Motor neuron (in vitro differentiated cells): ENCODE measurements at regions not wholly inside any gene's neighbourhood (a gene's known extent, or its start where the extent isn't known, plus 50 kb on each side); places are given as distances from the start of the nearest gene placed in this dataset.
A peak's percentile ranks its signal among the peaks of the same experiment; 100 is the strongest.

Experiments
- ATAC-seq, 8 experiments: fragments of 200-7000 bp; cut with Tn5 transposase; replicated peaks in 6 of 8; 2 replicates each; pipeline ENCODE4 v1.8.0; 2021; ENCODE audit warnings: mild to moderate bottlenecking in 8 of 8, moderate library complexity in 8 of 8
- H3K27ac ChIP-seq, 2 donors: fragments of 250-450 bp; sonication (Bioruptor Pico); 2 replicates each; pipeline ENCODE4 v1.9.0; 2021; ENCODE audit warnings: antibody characterized with exemption in 2 of 2, mild to moderate bottlenecking in 2 of 2, moderate library complexity in 1 of 2
- H3K4me1 ChIP-seq, 2 donors: fragments of 250-450 bp; sonication (Bioruptor Pico); replicated peaks in 1 of 2; 2 replicates each; pipeline ENCODE4 v1.6.1; 2021; ENCODE audit warnings: antibody characterized with exemption in 2 of 2, mild to moderate bottlenecking in 2 of 2, moderate library complexity in 1 of 2
- H3K4me3 ChIP-seq, 5 donors: fragments of 250-450 bp; sonication (Bioruptor Pico); 2 replicates each; pipeline ENCODE4 v1.9.0; 2021; ENCODE audit warnings: antibody characterized with exemption in 5 of 5, mild to moderate bottlenecking in 5 of 5, moderate library complexity in 4 of 5
- WGBS, 10 experiments: fragments of 450-650 bp; shearing (Covaris generic); methylation state at CpG; one replicate each; pipeline ENCODE4 v1.0.0; 2022; 5-methylcytosine and 5-hydroxymethylcytosine counted together
- in situ Hi-C, 9 experiments: fragments of 400-800 bp; cut with MboI; loops; one replicate each; pipeline ENCODE4 v1.15.0; 2021; ENCODE audit warnings: low sequenced_read_pairs in 9 of 9, low pct_unique_long_range_greater_than_20kb in 2 of 9; ENCODE audit not compliant: unreplicated experiment in 9 of 9

DNA sequence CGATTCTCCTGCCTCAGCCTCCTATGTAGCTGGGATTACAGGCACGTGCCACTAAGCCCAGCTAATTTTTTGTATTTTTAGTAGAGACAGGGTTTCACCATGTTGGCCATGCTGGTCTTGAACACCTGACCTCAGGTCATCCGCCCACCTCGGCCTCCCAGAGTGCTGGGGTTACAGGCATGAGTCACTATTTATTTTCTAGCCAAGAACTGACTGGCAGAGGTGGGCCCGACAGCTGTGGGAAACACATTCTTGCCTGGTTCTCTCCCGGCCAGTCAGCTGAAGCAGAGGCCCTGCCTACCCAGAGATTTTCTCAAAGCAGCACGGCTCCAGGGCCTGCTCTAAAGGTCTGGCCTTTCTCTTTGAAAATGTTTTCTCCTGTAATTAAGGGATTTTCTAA lies 108.0 kb downstream of the KCTD15 start:
- H3K27ac ChIP-seq = no peak overlapping the region
- in situ Hi-C loops = no loop called here
- H3K4me1 ChIP-seq = peaks cover 3 to 12% of the 10 kb centered on the region in 2 donors
- peak in 7 of 8 experiments; percentile 2 to 75 (median 32) for ATAC-seq
- WGBS, 10 experiments = 42 to 86% (median 60%) methylated on average over 1 to 5 of the region's 7 CpGs; no CpG with 5 or more reads in 3 of the 10 experiments
- H3K4me3 ChIP-seq = no peak overlapping the region

DNA sequence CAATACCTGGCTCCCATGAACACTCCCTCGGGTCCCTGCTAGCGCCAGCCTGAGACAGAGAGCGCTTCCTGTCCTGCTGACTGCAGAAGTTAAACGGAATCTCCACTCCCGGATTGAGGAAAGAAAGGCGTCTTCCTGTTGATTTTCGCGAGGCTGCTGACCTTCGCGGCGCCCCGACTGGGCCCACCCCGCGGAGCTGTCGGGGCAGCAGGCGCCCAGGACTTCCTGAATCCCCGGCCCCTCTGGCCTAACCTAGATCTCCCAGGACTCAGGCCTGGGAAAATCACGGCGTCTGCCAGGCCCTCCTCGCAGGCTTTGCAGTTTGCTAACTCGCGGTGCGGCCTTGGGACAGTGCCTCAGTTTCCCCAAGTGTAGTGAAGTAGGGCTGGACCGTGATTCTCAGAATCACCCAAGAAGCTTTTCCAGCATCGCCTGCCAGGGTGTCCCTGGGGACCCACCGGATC lies 108.8 kb downstream of the KCTD15 start:
- Histone ChIP-seq H3K27ac (no peak overlapping the region), H3K4me1 (peaks cover 3 to 12% of the 10 kb centered on the region in 2 donors), H3K4me3 (peak overlapping the region in 4 of 5 donors; percentile 9 to 32 (median 26))
- WGBS, 10 experiments = 0 to 53% (median 12%) methylated on average over 2 to 15 of the region's 26 CpGs; no CpG with 5 or more reads in 4 of the 10 experiments
- in situ Hi-C loops = no loop called here
- ATAC-seq = peak in 6 of 8 experiments; percentile 8 to 49 (median 42)

DNA sequence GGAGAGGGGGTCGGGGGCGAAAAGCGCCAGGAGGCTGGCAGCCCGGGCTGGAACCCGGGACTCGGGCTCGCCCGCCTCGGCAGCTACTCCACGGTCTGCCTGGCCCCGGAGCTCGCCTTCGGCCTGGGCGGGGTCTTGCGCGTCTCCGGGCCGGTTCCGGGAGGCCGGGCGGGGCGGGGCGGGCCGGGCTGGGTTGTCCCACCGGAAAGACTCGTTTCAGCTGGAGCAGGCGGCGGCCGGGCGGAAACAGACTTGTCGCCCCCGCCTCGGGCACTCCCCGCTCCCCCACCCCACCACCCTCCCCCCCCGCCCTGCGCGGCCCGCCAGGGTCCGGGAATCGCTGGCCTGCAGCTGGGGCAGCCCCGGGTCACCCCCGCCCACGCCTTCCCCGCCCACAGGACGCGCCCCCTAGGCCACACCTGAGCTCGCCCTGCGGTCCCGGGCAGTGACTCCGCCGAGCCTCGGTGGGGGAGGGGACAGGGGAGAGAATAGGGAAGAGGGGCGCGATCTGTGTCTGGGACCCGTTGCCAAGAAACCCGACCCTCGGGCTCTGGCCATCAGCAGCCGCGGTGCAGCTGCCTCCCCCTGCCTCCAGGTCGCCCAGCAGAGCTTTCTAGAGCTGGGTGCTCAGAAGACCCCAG lies 109.4 kb downstream of the KCTD15 start:
- Histone ChIP-seq H3K4me1 (peaks cover 3 to 12% of the 10 kb centered on the region in 2 donors), H3K4me3 (peak overlapping the region; percentile 9 to 32 (median 25)), H3K27ac (no peak overlapping the region)
- in situ Hi-C loops = no loop called here
- no CpG with 5 or more reads among the region's 60 CpGs for WGBS, 10 experiments
- peak; percentile 59 to 89 (median 76) for ATAC-seq

DNA sequence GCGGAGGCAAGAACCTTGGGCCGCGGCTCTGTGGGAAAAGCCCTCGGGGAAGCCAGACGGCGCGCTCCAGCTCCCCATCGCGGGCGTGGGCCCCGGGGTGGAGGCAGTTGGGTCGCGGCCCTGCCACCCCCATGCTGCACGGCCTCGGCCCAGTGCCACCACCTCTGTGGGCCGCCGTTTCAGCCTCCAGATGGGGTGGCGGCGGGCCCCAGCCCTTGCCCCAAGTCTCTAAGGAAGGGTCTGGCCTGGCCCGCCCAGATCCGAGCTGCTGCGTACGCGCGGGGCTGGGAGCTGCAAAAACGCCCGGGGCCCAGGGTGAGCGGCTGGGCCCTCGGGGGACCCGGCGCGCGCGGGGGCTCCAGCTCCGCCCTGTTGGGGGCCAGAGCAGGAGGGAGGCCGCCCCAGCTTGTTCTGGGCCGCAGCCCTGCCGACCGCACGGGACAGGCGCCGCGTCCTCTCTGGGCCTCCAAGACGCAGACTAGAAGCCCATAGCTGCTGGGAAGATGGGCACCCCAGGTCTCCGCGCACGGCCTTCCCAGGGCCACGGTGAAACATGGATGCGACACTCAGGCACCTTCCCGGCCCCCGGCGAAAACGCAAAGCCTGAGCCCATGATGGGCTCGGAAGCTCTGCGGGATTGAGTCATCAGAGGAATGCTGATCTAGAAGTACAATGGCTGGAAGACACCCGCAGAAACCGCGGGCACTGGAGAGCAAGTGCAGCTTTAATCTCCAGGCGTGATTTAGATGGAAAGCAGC lies 110.1 kb downstream of the KCTD15 start:
- H3K27ac ChIP-seq = no peak overlapping the region
- H3K4me1 ChIP-seq = peaks cover 3 to 12% of the 10 kb centered on the region in 2 donors
- ATAC-seq = peak in 7 of 8 experiments; percentile 17 to 43 (median 28)
- 0 to 63% (median 53%) methylated on average over 1 to 7 of the region's 59 CpGs; no CpG with 5 or more reads in 6 of the 10 experiments for WGBS, 10 experiments
- in situ Hi-C loops = no loop called here
- no peak overlapping the region for H3K4me3 ChIP-seq

DNA sequence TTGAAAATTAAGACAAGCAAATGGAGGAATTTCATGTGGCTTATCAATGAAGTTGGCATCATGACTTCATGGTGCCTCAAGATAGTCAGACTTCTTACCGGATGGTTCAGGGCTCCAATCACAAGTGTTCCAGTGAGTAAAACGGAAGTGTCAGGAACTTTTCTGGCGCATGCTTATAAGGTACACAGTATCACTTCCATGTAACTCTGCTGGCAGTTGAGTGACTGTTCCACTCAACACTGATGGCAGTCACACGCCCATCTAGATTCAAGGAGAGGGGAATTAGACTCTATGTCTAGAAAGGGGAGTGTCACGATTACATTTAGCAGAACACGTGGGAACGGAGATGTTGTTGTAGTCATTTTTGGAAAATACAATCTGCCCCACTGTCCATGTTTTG lies 114.3 kb downstream of the KCTD15 start:
- in situ Hi-C loops = no loop called here
- Histone ChIP-seq H3K4me3 (no peak overlapping the region), H3K4me1 (no peaks in the 10 kb centered on the region), H3K27ac (no peak overlapping the region)
- no peak for ATAC-seq
- 20 to 97% (median 82%) methylated on average over 2 to 7 of the region's 7 CpGs; no CpG with 5 or more reads in 4 of the 10 experiments for WGBS, 10 experiments

DNA sequence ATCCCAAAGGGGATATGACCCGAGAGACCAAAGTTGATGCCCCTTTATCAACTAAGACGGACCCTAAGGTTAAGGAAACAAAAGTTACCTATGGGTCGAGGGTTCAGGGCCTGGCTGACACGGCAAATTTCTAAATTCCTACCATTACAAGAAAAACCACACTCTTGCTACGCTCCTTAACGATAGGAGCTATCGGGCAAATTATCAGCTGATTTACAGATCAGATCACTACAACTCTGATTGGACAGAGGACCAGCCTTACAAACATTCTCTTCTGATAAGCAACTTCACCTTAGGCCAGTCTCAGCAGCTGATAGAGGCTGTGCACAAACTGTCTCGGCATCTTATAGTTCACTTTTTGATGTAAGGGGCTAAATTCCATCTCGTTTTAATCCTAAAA lies 117.9 kb downstream of the KCTD15 start:
- H3K4me1 ChIP-seq = no peaks in the 10 kb centered on the region
- no peak overlapping the region for H3K27ac ChIP-seq
- 33 to 100% (median 76%) methylated on average over 1 to 9 of the region's 9 CpGs; no CpG with 5 or more reads in 2 of the 10 experiments for WGBS, 10 experiments
- in situ Hi-C loops = no loop called here
- ATAC-seq = no peak
- H3K4me3 ChIP-seq = no peak overlapping the region

DNA sequence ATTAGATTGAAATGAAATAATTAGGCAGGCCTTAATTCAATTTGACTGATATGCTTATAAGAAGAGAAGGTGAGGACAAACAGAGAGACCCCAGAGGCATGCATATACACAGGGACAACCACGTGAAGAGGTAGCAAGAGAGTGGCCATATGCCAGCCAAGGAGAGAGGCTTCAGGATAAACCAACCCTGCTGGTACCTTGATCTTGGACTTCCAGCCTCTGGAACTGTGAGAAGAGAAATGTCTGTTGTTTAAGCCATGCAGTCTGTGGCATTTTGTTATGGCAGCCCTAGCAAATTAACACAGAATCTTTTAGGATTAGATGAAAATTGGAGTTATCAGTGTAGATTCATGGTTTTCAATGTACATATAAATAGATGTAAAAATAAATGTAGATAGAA lies 120.1 kb downstream of the KCTD15 start:
- H3K27ac ChIP-seq = no peak overlapping the region
- H3K4me1 ChIP-seq = no peaks in the 10 kb centered on the region
- H3K4me3 ChIP-seq = no peak overlapping the region
- no peak for ATAC-seq
- WGBS, 10 experiments = 14 to 86% (median 71%) methylated on average over 1 of the region's 1 CpG; no CpG with 5 or more reads in 3 of the 10 experiments
- in situ Hi-C loops = no loop called here

DNA sequence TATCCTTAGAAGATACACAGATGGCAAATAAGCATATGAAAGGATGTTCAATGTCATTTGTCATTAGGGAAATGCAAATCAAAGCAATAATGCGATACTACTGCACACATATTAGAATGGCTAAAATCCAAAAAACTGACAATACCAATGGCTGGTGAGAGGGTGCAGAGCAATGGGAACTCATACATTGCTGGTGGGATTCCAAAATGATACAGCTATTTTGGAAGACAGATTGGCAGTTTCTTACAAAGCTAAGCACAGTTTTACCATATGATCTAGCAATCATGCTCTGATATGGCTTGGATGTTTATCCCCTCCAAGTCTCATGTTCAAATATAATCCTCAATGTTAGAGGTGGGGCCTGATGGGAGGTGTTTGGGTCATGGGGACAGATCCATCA lies 122.6 kb downstream of the KCTD15 start:
- 80 to 100% (median 92%) methylated on average over 1 of the region's 1 CpG; no CpG with 5 or more reads in 2 of the 10 experiments for WGBS, 10 experiments
- no peaks in the 10 kb centered on the region for H3K4me1 ChIP-seq
- in situ Hi-C loops = no loop called here

DNA sequence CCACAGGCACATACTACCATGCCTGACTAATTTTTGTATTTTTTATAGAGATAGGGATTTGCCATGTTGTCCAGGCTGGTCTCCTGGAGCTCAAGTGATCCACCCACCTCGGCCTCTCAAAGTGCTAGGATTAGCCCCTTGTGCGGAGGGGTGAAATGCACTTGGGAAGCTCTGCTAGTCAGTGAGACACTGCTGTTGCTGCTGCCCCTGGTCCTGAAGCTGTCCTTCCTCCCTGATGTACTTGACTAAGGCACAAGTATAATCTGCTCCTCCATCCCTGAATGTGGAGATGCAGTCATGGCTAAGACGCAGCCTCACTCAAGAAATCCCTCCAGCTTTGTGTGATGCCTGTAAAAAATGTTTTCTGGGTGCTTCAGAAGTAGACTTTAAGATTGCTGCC lies 124.5 kb downstream of the KCTD15 start:
- no peak for ATAC-seq
- 27 to 100% (median 75%) methylated on average over 1 to 2 of the region's 3 CpGs; no CpG with 5 or more reads in 5 of the 10 experiments for WGBS, 10 experiments
- in situ Hi-C loops = no loop called here
- no peaks in the 10 kb centered on the region for H3K4me1 ChIP-seq
- H3K4me3 ChIP-seq = no peak overlapping the region
- H3K27ac ChIP-seq = no peak overlapping the region

More for the DNA sequence above, 122.6 kb downstream of the KCTD15 start:
- no peak for ATAC-seq
- H3K4me3 ChIP-seq = no peak overlapping the region
- no peak overlapping the region for H3K27ac ChIP-seq

DNA sequence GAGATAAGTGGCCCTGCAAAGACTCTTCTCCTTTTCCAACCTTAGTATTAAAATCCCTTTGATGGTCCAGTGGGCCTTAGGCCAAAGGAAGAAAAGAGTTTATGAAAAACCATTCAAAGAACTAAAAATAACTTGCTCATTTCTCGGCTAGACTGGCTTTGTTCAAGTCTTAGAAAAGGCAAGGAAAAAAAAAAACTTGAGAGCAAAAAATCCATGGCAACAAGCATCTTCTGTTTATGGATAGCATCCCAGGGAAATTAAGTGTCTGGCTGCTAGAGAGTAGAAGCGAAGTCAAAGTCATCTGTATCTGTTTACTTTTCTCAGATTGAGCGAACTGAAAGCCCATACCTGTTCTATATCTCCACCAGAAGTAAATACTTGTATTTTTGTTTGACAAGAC lies 129.6 kb downstream of the KCTD15 start:
- ATAC-seq = no peak
- 24 to 90% (median 71%) methylated on average over 1 to 3 of the region's 3 CpGs; no CpG with 5 or more reads in 1 of the 10 experiments for WGBS, 10 experiments

DNA sequence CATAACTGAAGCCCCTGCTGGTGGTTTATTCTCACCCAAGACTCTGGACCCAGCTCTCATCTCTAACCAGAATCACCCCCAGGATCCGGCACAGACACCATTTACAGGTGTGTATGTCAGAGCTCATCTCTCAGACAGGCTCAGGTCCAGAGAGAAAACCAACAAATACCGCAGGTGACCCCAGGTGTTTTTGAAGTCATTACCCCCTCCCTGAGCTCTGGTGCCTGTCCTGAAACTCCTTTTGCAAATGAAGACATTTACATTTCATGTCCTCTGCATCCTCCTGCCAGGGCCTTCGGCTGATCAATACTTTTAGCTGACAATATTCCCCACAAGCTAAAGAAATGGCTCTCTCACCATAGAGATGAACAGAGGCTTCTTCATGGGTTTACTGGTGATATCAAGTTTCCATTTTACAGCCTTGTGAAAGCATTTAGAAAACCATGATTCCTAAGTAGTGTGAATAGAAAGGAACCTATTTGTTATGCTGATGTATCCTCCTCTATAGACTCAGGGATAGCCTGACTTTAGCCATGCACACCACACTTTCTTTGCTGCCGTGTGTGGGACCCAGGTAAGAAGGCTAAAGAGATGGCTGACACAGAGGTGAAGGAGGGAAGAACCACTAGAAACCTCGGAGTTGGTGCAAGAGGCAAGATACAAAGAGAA lies 131.3 kb downstream of the KCTD15 start:
- in situ Hi-C loops = no loop called here
- ATAC-seq = no peak
- Histone ChIP-seq H3K4me1 (no peaks in the 10 kb centered on the region), H3K4me3 (no peak overlapping the region), H3K27ac (no peak overlapping the region)
- 0 to 49% (median 13%) methylated on average over 1 to 5 of the region's 5 CpGs for WGBS, 10 experiments

More for the DNA sequence above, 129.6 kb downstream of the KCTD15 start:
- Histone ChIP-seq H3K4me1 (no peaks in the 10 kb centered on the region), H3K27ac (no peak overlapping the region), H3K4me3 (no peak overlapping the region)
- in situ Hi-C loops = no loop called here

DNA sequence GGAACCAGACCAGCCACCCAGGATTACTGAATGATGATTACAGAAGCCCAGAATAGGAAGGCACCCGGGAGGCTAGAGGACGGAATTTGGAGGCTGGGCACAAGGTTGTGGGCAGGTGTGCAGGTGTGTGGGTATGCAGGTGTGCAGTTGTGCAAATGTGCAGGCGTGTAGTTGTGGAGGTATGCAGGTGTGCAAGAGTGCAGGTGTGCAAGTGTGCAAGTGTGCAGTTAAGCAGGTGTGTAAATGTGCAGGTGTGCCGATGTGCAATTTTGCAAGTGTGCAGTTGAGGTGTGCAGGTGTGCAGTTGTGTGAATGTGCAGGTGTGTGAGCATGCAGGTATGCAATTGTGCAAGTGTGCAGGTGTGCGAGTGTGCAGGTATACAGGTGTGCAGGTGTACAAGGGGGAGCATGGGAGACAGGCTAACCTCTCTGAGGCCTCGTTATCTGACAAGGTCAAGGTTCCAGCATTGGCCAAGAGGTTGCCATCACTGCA lies 131.8 kb downstream of the KCTD15 start:
- Histone ChIP-seq H3K4me1 (no peaks in the 10 kb centered on the region), H3K27ac (no peak overlapping the region), H3K4me3 (no peak overlapping the region)
- 11 to 90% (median 68%) methylated on average over 1 to 5 of the region's 6 CpGs; no CpG with 5 or more reads in 4 of the 10 experiments for WGBS, 10 experiments
- ATAC-seq = no peak
- in situ Hi-C loops = no loop called here

DNA sequence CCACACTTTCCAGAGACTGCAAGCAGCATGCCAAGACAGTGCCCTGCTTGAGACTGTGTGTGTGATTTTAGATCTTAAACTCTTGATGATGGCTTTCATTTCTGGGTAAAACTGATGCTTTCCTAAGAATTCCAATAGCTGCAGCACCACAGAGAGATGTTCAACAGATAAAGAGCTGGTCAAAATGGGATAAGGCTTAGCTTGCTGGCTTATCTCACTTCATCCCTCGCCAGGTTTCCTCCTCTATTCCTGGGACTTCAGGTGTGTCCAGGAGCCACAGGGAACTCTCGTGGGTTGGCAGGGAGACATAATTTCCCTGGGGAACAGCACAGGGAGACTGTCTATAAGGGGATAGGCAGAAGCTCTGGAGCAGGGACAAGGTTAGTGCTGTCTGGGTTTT lies 137.3 kb downstream of the KCTD15 start:
- 20% methylated on average over 1 of the region's 2 CpGs; no CpG with 5 or more reads in 9 of the 10 experiments for WGBS, 10 experiments
- Histone ChIP-seq H3K27ac (no peak overlapping the region), H3K4me3 (no peak overlapping the region), H3K4me1 (no peaks in the 10 kb centered on the region)
- no peak for ATAC-seq
- in situ Hi-C loops = no loop called here
